PC-9 (cell line): ENCODE measurements at regions not wholly inside any gene's neighbourhood (a gene's known extent, or its start where the extent isn't known, plus 50 kb on each side); places are given as distances from the start of the nearest gene placed in this dataset.
A peak's percentile ranks its signal among the peaks of the same experiment; 100 is the strongest.
"Not testable (repeated sequence)": the region's sequence is repeated elsewhere in the genome, so short reads cannot be mapped to it uniquely, and the experiment has no call there.

Source experiments
- BruUV-seq: library from RNA; stranded (reverse); fragments of 400-500 nt; replicated peaks from 2 replicates; lab custom pipeline; 2021; lab: Mats Ljungman, UMichigan
- CTCF ChIA-PET: fragments of 300-600 bp; sonication (Branson Sonifier 250); formaldehyde crosslinking; loops from one replicate; lab custom pipeline; 2022; ENCODE audit warnings: antibody characterized with exemption; lab: Charles Lee
- POLR2A ChIA-PET: fragments of 300-600 bp; sonication (Branson Sonifier 250); formaldehyde crosslinking; loops from one replicate; lab custom pipeline; 2022; ENCODE audit warnings: antibody characterized with exemption; ENCODE audit not compliant: unreplicated experiment; lab: Charles Lee
- DNase-seq, 2 experiments: peaks; one replicate each; pipeline versions ENCODE4 v3.0.0 to v3.0.0-alpha.2; 2015 to 2022; ENCODE audit warnings: mixed read lengths in 1 of 2
- H2AFZ ChIP-seq: fragments of 200-600 bp; sonication (generic); 2 replicates; pipeline ENCODE4 v1.8.1; 2017; ENCODE audit warnings: antibody characterized with exemption
- H3F3A ChIP-seq: fragments of 200-600 bp; sonication (generic); 2 replicates; pipeline ENCODE4 v1.8.1; 2017; ENCODE audit warnings: antibody characterized with exemption, mild to moderate bottlenecking, low read depth; ENCODE audit not compliant: insufficient read depth
- H3K27ac ChIP-seq: fragments of 200-600 bp; sonication (generic); 2 replicates; pipeline ENCODE4 v1.6.1; 2016; ENCODE audit warnings: mixed run types
- H3K27me3 ChIP-seq: fragments of 200-600 bp; sonication (generic); 2 replicates; pipeline ENCODE4 v1.6.1; 2016; ENCODE audit warnings: low read depth, mixed run types; ENCODE audit not compliant: insufficient read depth
- H3K36me3 ChIP-seq: fragments of 200-600 bp; sonication (generic); 2 replicates; pipeline ENCODE4 v1.6.1; 2016; ENCODE audit warnings: low read depth, mixed run types
- H3K4me1 ChIP-seq: fragments of 200-600 bp; sonication (generic); replicated peaks from 2 replicates; pipeline ENCODE4 v1.6.1; 2016; ENCODE audit warnings: mixed run types; ENCODE audit not compliant: insufficient read depth
- H3K4me2 ChIP-seq: fragments of 200-600 bp; sonication (generic); 2 replicates; pipeline ENCODE4 v1.6.1; 2017; ENCODE audit warnings: mixed run types
- H3K4me3 ChIP-seq: fragments of 200-600 bp; sonication (generic); 2 replicates; pipeline ENCODE4 v1.6.1; 2016; ENCODE audit warnings: mixed run types
- H3K79me2 ChIP-seq: fragments of 200-600 bp; sonication (generic); 2 replicates; pipeline ENCODE4 v1.6.1; 2017; ENCODE audit warnings: low read depth, mixed run types
- H3K9me2 ChIP-seq: fragments of 200-600 bp; sonication (generic); 2 replicates; pipeline ENCODE4 v1.8.1; 2017; ENCODE audit warnings: mild to moderate bottlenecking; ENCODE audit not compliant: insufficient read depth
- H3K9me3 ChIP-seq: fragments of 200-600 bp; sonication (generic); 2 replicates; pipeline ENCODE4 v1.8.1; 2016; ENCODE audit warnings: low read depth; ENCODE audit not compliant: insufficient read depth
- H4K20me1 ChIP-seq: fragments of 200-600 bp; sonication (generic); 2 replicates; pipeline ENCODE4 v1.8.1; 2017; ENCODE audit not compliant: insufficient read depth
- EZH2 ChIP-seq: fragments of 200-600 bp; sonication (generic); IDR thresholded peaks from 2 replicates; pipeline ENCODE4 v1.8.0; 2017; ENCODE audit warnings: antibody characterized with exemption, low read depth
- intact Hi-C: fragments of 100-400 bp; cut with micrococcal nuclease; formaldehyde crosslinking; loops from one replicate; pipeline ENCODE4 v1.10.0; 2022; ENCODE audit not compliant: unreplicated experiment
- TF ChIP-seq, protein P1 (sequence below): fragments of 200-600 bp; sonication (generic); conservative IDR thresholded peaks from 2 replicates; pipeline ENCODE4 v1.6.1; 2017; ENCODE audit warnings: mixed run types, antibody characterized with exemption, mild to moderate bottlenecking, moderate library complexity

DNA sequence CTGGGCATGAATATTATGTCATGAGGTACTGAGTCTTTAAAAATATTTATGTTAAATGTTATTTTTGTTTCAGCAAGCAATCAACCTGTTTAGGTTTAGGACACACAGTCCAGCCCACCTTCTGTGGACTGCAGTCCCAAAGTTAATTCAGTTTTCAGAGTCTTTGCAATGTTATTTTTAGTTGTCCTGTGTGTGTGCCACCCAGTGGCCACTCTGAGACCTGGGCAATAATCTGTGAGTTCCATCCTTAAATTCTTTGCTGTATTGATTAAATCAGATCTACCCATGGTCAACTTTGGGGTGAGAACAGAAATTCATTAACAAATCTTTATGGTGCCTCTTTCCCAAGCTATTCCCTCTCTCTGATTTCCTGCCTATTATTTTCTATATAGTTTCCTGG lies 415.1 kb downstream of the CCSER2 start:
- H3F3A ChIP-seq, result no peaks in the 10 kb centered on the region
- no peaks in the 10 kb centered on the region for H3K9me2 ChIP-seq
- intact Hi-C loops, result no loop called here
- no peak overlapping the region for H3K4me2 ChIP-seq
- H3K27me3 ChIP-seq, result no peaks in the 10 kb centered on the region
- BruUV-seq, result no TSS peak
- no peaks in the 10 kb centered on the region for H3K9me3 ChIP-seq
- ChIA-PET CTCF (no interaction called here), POLR2A (no interaction called here)
- no peak overlapping the region for H2AFZ ChIP-seq
- H3K4me1 ChIP-seq, result no peaks in the 10 kb centered on the region
- no peak overlapping the region for H3K4me3 ChIP-seq
- H3K79me2 ChIP-seq, result no peaks in the 10 kb centered on the region
- H3K27ac ChIP-seq, result no peak overlapping the region
- no peak for DNase-seq
- TF ChIP-seq, protein P1, sequence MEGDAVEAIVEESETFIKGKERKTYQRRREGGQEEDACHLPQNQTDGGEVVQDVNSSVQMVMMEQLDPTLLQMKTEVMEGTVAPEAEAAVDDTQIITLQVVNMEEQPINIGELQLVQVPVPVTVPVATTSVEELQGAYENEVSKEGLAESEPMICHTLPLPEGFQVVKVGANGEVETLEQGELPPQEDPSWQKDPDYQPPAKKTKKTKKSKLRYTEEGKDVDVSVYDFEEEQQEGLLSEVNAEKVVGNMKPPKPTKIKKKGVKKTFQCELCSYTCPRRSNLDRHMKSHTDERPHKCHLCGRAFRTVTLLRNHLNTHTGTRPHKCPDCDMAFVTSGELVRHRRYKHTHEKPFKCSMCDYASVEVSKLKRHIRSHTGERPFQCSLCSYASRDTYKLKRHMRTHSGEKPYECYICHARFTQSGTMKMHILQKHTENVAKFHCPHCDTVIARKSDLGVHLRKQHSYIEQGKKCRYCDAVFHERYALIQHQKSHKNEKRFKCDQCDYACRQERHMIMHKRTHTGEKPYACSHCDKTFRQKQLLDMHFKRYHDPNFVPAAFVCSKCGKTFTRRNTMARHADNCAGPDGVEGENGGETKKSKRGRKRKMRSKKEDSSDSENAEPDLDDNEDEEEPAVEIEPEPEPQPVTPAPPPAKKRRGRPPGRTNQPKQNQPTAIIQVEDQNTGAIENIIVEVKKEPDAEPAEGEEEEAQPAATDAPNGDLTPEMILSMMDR, result peak; percentile 48; the same call in 1 of the 2 replicates
- TF ChIP-seq EZH2, result no peak
- H4K20me1 ChIP-seq, result no peaks in the 10 kb centered on the region
- no peaks in the 10 kb centered on the region for H3K36me3 ChIP-seq

DNA sequence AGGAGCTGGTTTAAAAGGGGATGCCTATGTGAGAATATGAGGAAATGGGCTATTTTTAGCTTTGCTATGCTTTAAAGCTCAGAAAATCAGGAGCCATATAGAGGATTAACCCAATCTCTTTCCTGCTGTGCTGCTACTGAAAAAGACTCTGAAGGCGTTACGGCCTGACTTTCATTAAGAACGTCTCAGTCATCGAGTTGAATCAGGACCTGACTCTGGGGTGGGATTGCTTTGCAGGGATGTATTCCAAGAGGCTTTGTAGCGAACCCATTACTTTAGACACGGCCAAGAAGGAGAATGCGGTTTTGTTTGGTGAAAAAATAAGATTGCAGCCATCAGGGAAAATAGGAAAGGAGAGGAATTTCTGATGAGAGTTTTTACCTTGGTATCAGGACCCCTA lies 426.9 kb downstream of the CCSER2 start:
- H3K9me3 ChIP-seq, result no peaks in the 10 kb centered on the region
- H3K79me2 ChIP-seq, result no peaks in the 10 kb centered on the region
- TF ChIP-seq, protein P1, result no peak
- no peak for TF ChIP-seq EZH2
- no peaks in the 10 kb centered on the region for H3F3A ChIP-seq
- no peaks in the 10 kb centered on the region for H3K36me3 ChIP-seq
- H3K27me3 ChIP-seq, result no peaks in the 10 kb centered on the region
- H3K4me3 ChIP-seq, result no peak overlapping the region
- BruUV-seq, result no TSS peak
- H3K4me1 ChIP-seq, result no peaks in the 10 kb centered on the region
- ChIA-PET CTCF (no interaction called here), POLR2A (no interaction called here)
- H3K4me2 ChIP-seq, result no peak overlapping the region
- no peak overlapping the region for H3K27ac ChIP-seq
- H2AFZ ChIP-seq, result no peak overlapping the region
- intact Hi-C loops, result no loop called here
- DNase-seq, result no peak
- H4K20me1 ChIP-seq, result no peaks in the 10 kb centered on the region
- no peaks in the 10 kb centered on the region for H3K9me2 ChIP-seq

DNA sequence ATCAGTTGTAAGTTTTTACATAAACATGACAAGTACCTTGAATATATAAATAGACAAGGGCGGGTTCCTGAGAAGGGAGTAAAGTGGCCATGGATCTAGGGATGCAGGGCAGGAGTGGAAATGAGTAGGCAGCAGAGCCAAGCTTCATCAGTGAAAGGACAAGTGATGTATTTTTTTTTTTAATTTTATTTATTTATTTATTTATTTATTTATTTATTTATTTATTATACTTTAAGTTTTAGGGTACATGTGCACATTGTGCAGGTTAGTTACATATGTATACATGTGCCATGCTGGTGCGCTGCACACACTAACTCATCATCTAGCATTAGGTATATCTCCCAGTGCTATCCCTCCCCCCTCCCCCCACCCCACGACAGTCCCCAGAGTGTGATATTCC lies 428.3 kb downstream of the CCSER2 start:
- H3K27ac ChIP-seq, H3F3A ChIP-seq, H3K36me3 ChIP-seq, H2AFZ ChIP-seq, DNase-seq, H3K4me2 ChIP-seq, POLR2A ChIA-PET, H3K4me1 ChIP-seq, intact Hi-C loops, H3K9me2 ChIP-seq, H3K9me3 ChIP-seq, H4K20me1 ChIP-seq, H3K27me3 ChIP-seq, H3K4me3 ChIP-seq, H3K79me2 ChIP-seq, CTCF ChIA-PET, BruUV-seq: not testable (repeated sequence)

DNA sequence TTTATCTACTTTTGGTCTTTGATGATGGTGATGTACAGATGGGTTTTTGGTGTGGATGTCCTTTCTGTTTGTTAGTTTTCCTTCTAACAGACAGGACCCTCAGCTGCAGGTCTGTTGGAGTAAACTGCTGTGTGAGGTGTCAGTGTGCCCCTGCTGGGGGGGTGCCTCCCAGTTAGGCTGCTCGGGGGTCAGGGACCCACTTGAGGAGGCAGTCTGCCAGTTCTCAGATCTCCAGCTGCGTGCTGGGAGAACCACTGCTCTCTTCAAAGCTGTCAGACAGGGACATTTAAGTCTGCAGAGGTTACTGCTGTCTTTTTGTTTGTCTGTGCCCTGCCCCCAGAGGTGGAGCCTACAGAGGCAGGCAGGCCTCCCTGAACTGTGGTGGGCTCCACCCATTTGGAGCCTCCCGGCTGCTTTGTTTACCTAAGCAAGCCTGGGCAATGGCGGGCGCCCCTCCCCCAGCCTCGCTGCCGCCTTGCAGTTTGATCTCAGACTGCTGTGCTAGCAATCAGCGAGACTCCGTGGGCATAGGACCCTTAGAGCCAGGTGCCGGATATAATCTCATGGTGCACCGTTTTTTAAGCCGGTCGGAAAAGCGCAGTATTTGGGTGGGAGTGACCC lies 433.7 kb downstream of the CCSER2 start:
- H4K20me1 ChIP-seq, POLR2A ChIA-PET, H3K36me3 ChIP-seq: not testable (repeated sequence)

More for the DNA sequence above, 433.7 kb downstream of the CCSER2 start:
- BruUV-seq, H3K4me1 ChIP-seq, H3K9me3 ChIP-seq, H3K79me2 ChIP-seq, H3K4me3 ChIP-seq, H3K9me2 ChIP-seq, DNase-seq, H3K4me2 ChIP-seq, H3K27me3 ChIP-seq, intact Hi-C loops, H3F3A ChIP-seq, H3K27ac ChIP-seq, CTCF ChIA-PET, H2AFZ ChIP-seq: not testable (repeated sequence)
